ENCODE measurements at regions not wholly inside any gene's neighbourhood (a gene's known extent, or its start where the extent isn't known, plus 50 kb on each side); places are given as distances from the start of the nearest gene placed in this dataset.

GRCh38 chr11:45054956-45055355 is 91.5 kb upstream of the PRDM11 start:
- TF ChIP-seq CTCF (optimal IDR thresholded peaks at IDR 0.05 in 1 of 3, IDR thresholded peaks at IDR 0.05 in 1 of 3, conservative IDR thresholded peaks at IDR 0.05 in 1 of 3; ENCODE audit: extremely low read depth in 1 of 3, insufficient read depth in 2 of 3, low read length in 3 of 3) (no peak), EZH2 (IDR thresholded peaks at IDR 0.05; ENCODE audit: low read length) (no peak)
